Bronchial epithelial cell (primary cell): ENCODE measurements at regions not wholly inside any gene's neighbourhood (a gene's known extent, or its start where the extent isn't known, plus 50 kb on each side); places are given as distances from the start of the nearest gene placed in this dataset.
"Not testable (repeated sequence)": the region's sequence is repeated elsewhere in the genome, so short reads cannot be mapped to it uniquely, and the experiment has no call there.

Experiments
- DNase-seq: peaks from one replicate; pipeline ENCODE4 v3.0.0-alpha.2; 2010; ENCODE audit warnings: low read depth
- FAIRE-seq: peaks from 2 replicates; lab custom pipeline; 2011; peaks lifted over from hg19 to GRCh38; lab: Jason Lieb, UNC
- H3K27me3 ChIP-seq: 2 replicates; pipeline ENCODE4 v1.5.1; 2011; ENCODE audit warnings: low read length; ENCODE audit not compliant: control insufficient read depth, insufficient read depth
- H3K36me3 ChIP-seq: 2 replicates; pipeline ENCODE4 v1.5.1; 2011; ENCODE audit warnings: low read length; ENCODE audit not compliant: control insufficient read depth, insufficient read depth
- H3K4me3 ChIP-seq: 2 replicates; pipeline ENCODE4 v1.5.1; 2011; ENCODE audit warnings: mild to moderate bottlenecking, low read depth, low read length, control low read depth
- CTCF ChIP-seq: IDR thresholded peaks from 2 replicates; pipeline ENCODE4 v1.5.1; 2011; ENCODE audit warnings: mild to moderate bottlenecking, moderate library complexity, low read length, control low read depth, inconsistent platforms; ENCODE audit not compliant: insufficient read depth, severe bottlenecking

GRCh38 chr2:48229063-48229462 lies 85.4 kb upstream of the FOXN2 start:
- Histone ChIP-seq H3K36me3 (no peaks in the 10 kb centered on the region), H3K4me3 (no peak overlapping the region), H3K27me3 (no peaks in the 10 kb centered on the region)
- DNase-seq = no peak
- no peak for TF ChIP-seq CTCF
- FAIRE-seq = no peak

GRCh38 chr2:48230834-48231233 lies 83.6 kb upstream of the FOXN2 start:
- H3K4me3 ChIP-seq = no peak overlapping the region
- H3K27me3 ChIP-seq = no peaks in the 10 kb centered on the region
- no peak for FAIRE-seq
- H3K36me3 ChIP-seq = no peaks in the 10 kb centered on the region
- TF ChIP-seq CTCF = no peak
- no peak for DNase-seq

GRCh38 chr2:48232351-48232750 lies 82.1 kb upstream of the FOXN2 start:
- H3K4me3 ChIP-seq = no peak overlapping the region
- no peak for TF ChIP-seq CTCF
- FAIRE-seq = no peak
- H3K36me3 ChIP-seq = no peaks in the 10 kb centered on the region
- H3K27me3 ChIP-seq = no peaks in the 10 kb centered on the region
- DNase-seq = peak; percentile 75

GRCh38 chr2:48233005-48233404 lies 81.5 kb upstream of the FOXN2 start:
- no peak for TF ChIP-seq CTCF
- Histone ChIP-seq H3K27me3 (no peaks in the 10 kb centered on the region), H3K4me3 (no peak overlapping the region), H3K36me3 (no peaks in the 10 kb centered on the region)
- peak; percentile 14 for DNase-seq
- FAIRE-seq = no peak

- DNase-seq, H3K4me3 ChIP-seq, FAIRE-seq, H3K27me3 ChIP-seq, H3K36me3 ChIP-seq: not testable (repeated sequence)
These were observed 80.7 kb upstream of the FOXN2 start for GRCh38 chr2:48233824-48234223.

GRCh38 chr2:48235076-48235475 lies 79.4 kb upstream of the FOXN2 start:
- FAIRE-seq (no peak), DNase-seq (no peak)

More at GRCh38 chr2:48235076-48235475, 79.4 kb upstream of the FOXN2 start:
- Histone ChIP-seq H3K36me3 (no peaks in the 10 kb centered on the region), H3K27me3 (no peaks in the 10 kb centered on the region), H3K4me3 (no peak overlapping the region)
- TF ChIP-seq CTCF = no peak
